Hepatocyte (in vitro differentiated cells): ENCODE measurements at regions not wholly inside any gene's neighbourhood (a gene's known extent, or its start where the extent isn't known, plus 50 kb on each side); places are given as distances from the start of the nearest gene placed in this dataset.

Experiments used
- EZH2phosphoT487 ChIP-seq: fragments of 200-600 bp; sonication (generic); IDR thresholded peaks from one replicate; pipeline ENCODE4 v1.6.1; 2018; ENCODE audit warnings: antibody characterized with exemption, mild to moderate bottlenecking, low read depth, moderate library complexity; ENCODE audit not compliant: unreplicated experiment, severe bottlenecking
- TF ChIP-seq, protein P1 (sequence below): fragments of 200-600 bp; sonication (generic); IDR thresholded peaks from 2 replicates; pipeline ENCODE4 v1.5.1; 2016; ENCODE audit warnings: antibody characterized with exemption, mild to moderate bottlenecking; ENCODE audit not compliant: poor library complexity

DNA sequence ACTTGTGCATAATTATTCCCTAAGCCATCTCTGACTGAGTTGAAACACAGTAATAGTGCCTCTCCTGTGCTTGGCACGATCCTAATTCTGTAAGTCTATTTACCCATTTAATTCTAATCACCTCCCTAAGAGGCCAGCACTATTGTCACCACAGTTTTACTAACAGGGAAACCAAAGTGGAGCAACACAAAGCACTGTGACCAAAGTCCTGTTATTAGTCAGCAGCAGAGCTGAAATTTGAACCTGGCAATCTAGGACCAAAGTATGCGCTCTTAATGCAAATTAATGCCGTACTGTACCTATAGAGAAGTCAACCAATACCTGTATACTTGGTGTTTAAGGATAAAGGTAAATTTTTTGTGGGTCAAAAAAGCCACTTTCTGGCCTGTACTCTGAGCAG lies 77.1 kb upstream of the CNTLN start:
- TF ChIP-seq, protein P1, sequence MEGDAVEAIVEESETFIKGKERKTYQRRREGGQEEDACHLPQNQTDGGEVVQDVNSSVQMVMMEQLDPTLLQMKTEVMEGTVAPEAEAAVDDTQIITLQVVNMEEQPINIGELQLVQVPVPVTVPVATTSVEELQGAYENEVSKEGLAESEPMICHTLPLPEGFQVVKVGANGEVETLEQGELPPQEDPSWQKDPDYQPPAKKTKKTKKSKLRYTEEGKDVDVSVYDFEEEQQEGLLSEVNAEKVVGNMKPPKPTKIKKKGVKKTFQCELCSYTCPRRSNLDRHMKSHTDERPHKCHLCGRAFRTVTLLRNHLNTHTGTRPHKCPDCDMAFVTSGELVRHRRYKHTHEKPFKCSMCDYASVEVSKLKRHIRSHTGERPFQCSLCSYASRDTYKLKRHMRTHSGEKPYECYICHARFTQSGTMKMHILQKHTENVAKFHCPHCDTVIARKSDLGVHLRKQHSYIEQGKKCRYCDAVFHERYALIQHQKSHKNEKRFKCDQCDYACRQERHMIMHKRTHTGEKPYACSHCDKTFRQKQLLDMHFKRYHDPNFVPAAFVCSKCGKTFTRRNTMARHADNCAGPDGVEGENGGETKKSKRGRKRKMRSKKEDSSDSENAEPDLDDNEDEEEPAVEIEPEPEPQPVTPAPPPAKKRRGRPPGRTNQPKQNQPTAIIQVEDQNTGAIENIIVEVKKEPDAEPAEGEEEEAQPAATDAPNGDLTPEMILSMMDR: no peak
- TF ChIP-seq EZH2phosphoT487: no peak
